T-helper 2 cell treated with Interferon-gamma antibody and Interleukin-4, amounts not matched to agents 100 ng/mL and 5 ng/mL, for 36 hours (primary cell): ENCODE measurements at regions not wholly inside any gene's neighbourhood (a gene's known extent, or its start where the extent isn't known, plus 50 kb on each side); places are given as distances from the start of the nearest gene placed in this dataset.
"Not testable (repeated sequence)": the region's sequence is repeated elsewhere in the genome, so short reads cannot be mapped to it uniquely, and the experiment has no call there.

Experiments
- intact Hi-C: fragments of 100-400 bp; cut with micrococcal nuclease; formaldehyde crosslinking; loops from one replicate; pipeline ENCODE4 v1.15.1; 2023

DNA sequence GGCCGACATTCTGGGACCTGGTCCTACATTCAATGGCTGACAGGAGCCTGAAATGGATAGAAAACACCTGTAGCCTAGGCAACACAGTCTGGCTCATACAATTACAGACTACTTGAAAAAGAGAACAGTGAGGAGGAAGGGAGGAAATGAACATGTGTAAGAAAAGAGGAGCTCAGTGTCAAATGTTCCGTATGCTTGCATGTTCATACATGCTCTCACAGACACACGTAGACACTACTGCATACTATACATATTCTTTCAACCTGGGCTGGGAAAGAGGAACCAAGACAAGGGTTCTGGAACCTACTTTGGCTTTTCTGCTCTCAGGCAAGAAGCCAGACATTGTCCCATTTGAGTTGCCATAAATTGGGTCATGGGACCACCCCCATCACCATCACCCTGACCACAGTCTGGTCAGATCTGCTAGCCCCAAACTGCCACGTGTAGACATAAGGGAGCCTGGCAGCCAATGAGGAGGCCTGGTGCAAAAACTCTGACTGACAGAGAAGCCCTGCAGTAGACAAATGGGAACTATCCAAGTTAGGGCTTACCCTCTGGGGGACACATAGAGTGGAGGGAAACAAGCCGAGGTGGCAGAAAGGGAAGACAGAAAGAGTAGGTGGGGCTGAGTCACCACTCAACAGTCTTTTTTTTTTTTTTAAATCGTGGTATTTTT lies 310.0 kb downstream of the SHQ1 start:
- intact Hi-C loops = no loop called here

DNA sequence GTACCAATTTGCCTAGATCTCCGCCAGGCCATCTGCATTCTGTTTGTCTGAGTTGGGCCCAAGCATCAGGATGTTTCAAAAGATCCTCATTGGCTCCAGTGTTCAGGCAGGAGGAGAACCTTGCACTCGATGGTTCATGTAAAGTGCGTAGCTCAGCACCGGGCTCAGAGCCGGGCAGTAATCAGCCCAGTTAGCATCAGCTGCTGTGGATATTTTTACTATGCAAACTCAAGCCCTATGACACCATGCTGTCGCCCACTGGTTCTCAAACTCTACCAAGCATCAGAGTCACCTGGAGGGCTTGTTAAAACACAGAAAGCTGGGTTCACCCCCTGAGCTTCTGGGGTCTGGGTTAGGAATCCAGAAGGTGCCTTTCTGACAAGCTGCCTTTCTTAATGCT lies 310.8 kb downstream of the SHQ1 start:
- intact Hi-C loops = no loop called here

DNA sequence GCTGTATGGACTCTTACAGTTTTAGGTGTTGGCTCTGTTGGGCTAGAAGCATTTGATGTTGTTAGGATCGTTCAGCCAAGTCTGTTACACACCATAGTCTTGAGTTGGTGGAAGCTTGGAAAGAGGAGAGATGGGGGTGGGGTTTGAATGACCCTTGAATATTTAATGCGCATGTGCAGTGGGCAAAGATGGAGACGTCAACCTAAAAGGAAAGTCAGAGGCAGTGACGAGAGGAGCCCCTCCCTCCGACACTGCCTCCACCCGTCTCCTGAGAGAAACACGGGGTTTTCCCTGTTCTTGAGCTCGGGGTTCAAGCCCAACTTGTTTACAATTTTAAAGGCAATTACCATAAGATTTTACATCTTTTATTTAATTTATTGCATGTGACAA lies 311.4 kb downstream of the SHQ1 start:
- intact Hi-C loops = no loop called here

DNA sequence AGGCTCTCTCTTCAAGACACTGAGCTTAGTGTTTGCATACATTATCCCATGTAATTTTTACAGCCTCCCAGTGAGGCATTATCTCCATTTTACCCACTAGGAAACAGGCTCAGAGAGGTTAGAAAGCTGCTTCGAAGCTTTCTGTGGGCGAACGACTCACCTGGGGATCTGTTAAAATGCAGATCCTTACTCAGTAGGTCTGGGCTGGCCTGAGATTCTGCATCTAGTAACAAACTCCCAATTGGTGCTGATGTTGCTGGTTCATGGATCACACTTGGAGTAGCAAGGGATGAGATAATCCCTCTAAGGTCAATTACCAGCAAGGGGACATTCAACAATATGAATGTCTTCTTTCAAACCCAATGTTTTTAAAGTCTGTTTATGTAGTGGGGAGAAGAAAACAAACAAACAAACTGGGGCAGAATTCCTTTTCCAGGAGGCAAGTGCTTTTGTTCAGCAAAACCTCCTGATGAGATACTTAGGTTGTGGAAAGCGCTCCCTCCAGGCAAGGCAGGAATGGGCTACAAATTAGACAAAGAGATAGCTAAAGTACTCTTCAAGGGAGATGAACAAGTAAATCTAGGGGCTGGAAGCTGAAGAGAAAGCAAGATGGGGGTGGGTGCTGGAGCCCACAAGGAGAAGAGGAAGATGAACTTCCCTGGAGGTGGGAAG lies 311.9 kb downstream of the SHQ1 start:
- intact Hi-C loops = no loop called here

GRCh38 chr3:72535772-72536171 lies 312.5 kb downstream of the SHQ1 start:
- intact Hi-C loops = no loop called here

DNA sequence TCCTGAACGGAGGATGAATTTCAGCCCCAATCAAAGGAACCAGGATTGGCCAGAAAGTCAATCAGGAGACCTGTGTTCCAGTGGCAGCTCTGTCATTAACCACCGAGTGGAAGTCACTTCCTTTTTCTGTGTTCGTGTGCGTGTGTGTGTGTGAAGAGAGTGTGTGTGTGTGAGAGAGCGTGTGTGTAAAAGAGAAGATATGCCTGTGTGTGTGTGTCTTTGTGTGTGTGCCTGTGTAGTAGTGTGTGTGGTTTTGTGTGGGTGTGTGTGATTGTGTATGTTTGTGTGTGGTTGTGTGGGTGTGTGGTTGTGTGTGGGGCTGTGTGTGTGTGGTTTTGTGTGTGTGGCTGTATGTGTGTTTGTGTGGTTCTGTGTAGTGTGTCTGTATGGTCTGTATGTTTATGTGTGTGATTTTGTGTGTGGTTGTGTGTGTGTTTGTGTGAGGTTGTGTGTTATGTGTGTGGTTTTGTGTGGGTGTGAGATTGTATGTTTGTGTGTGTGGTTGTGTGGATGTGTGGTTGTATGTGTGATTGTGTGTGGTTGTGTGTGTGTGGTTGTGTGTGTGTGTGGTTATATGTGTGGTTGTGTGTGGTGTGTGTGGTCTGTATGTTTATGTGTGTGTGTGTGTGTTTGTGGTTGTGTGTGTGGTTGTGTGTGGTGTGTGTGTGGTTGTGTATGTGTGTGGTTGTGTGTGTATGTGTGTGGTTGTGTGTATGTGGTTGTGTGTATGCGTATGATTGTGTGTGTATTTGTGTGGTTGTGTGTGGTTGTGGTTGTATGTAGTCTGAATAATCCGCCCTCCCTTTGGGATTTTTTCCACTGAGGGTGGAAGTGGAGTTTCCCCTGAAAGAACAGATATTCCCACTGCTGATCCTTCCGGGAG lies 314.4 kb downstream of the SHQ1 start:
- intact Hi-C loops = no loop called here

GRCh38 chr3:72530426-72530825 lies 317.8 kb downstream of the SHQ1 start:
- intact Hi-C loops = no loop called here

GRCh38 chr3:72529081-72529480 lies 319.2 kb downstream of the SHQ1 start:
- intact Hi-C loops = no loop called here

DNA sequence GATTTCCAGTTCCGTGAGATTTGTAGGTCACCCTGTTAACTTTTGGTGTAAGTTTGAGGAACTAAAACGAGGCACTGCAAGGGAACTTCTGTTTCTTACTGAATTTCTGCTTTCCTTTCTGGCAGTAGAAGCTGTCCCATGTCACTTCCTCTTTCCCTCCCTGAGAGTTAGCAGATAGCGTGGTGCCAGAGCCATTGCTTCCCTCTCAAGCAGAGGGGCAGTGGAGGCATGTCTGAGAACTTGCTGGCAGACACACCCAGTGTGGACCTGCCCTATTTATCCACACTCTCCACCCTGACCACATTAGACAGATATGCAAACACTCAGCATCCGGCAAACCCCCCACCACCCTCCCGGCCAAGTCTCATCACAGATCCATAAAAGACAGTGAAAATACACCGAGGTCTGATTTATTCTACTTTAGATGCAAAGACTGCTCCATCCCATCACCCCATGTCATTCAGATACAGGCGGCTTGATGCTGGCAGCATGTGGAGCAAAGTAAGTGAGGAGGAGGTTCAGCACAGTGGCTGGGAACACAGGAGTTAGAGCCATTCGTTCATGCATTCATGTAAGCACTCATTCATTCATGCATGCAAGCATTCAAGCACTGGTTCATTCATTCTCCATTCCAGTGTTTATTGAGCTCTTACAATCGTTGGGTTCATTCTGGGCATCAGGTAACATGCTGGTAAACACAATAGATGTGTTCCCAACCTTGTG lies 324.7 kb downstream of the SHQ1 start:
- intact Hi-C loops = no loop called here

DNA sequence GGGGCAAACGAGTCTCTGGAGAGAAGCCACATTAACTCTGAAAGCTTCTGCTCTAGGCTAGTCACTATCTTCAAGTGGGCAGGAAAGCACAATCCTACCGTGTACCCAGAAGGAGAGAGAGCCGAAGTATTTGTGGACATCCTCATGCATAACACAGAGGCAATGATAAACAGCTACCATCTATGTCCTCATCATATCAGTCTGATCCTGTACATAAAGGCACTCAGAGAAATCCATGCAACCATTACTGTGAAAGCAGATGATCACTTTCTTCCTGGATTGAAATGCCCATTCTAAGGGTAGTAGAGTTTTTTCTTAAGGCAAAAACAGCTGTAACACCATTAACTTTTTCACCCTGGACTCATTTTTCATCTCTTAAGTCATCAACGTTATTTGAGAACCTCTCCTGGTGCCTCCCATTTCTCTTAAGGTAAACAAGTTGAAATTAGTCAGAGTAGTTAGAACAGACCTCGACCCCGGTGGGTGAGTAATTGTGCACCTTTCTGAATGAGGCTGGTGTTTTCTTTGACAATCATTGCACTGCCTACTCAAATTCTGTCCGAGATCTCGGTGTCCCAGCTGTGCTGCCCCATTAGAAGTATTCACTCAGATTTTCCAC lies 327.4 kb downstream of the SHQ1 start:
- intact Hi-C loops = no loop called here

DNA sequence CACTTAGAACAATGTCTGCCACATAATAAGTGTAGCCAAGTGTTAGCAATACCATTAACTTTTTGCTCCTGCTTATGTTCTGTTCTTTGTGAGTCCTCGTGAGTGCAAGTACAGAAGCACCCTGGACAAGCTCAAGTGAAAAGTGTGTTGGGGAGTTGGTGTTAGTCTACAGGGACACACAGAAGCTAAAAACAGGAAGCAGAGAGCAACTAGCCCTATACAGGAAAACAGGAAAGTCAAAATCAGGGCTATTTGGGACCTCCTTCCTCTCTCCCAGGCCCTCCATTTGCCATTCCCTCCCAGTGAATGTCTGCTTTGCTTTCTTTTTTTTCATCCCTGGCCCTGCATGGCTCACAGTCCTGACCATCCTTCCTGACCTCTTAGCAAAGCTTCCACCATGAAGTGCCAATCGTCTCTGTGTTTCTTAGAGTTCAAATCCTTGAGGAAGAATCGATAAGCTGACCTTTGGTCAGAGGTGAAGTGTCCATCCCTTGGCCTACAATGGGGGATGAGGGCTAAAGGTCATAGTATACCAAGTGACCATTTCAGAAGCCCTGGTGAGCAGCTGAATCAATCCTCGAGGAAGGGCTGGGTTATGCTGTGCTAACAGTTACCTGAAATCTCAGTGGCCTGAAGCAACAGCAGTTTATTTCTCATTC lies 328.2 kb downstream of the SHQ1 start:
- intact Hi-C loops = no loop called here

- intact Hi-C loops = no loop called here
Measured at GRCh38 chr3:72517921-72518424, 330.3 kb downstream of the SHQ1 start.

DNA sequence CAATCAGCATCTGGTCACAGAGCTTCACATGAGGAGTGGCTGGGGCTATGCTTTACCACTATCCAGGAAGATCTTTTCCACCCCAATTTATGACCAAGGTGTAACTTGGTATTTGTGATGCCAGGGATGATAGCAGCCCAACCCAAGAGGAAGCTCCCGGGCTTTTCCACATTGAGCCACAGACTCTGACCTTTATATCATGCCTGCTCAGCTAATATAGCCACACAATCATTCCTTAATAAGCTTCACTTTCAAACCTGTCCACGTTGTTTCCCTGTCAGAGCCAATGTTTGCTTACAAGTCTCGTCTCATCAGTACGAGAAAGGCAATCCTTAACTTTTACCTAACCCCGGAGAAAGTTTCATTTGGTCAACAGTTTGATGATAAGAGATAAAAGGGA lies 330.9 kb downstream of the SHQ1 start:
- intact Hi-C loops = no loop called here

GRCh38 chr3:72516361-72516760 lies 331.9 kb downstream of the SHQ1 start:
- intact Hi-C loops = no loop called here

DNA sequence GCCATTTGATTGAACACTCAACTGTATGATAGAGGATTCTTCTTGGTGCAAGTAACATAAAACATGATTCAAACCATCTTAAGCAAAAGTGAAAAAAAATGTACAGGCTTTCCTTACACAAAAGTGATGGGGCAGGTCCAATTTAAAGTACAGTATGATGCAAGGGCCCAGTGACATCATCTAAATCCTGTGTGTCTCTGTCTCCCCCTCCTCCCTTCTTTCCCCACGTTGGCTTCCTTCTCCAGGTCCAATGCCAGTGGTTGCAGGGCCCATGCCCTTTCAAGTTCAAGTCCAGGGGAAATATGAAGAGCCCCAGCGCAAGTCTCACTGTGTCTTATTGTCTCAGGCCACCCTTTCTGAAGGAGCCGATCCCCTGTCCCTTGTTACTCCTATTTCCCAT lies 332.3 kb downstream of the SHQ1 start:
- intact Hi-C loops = no loop called here

GRCh38 chr3:72515281-72515680 lies 333.0 kb downstream of the SHQ1 start:
- intact Hi-C loops = no loop called here

- intact Hi-C loops = no loop called here
Measured at GRCh38 chr3:72510247-72510646, 338.0 kb downstream of the SHQ1 start.

GRCh38 chr3:72505539-72506405 lies 342.5 kb downstream of the SHQ1 start:
- intact Hi-C loops = no loop called here

DNA sequence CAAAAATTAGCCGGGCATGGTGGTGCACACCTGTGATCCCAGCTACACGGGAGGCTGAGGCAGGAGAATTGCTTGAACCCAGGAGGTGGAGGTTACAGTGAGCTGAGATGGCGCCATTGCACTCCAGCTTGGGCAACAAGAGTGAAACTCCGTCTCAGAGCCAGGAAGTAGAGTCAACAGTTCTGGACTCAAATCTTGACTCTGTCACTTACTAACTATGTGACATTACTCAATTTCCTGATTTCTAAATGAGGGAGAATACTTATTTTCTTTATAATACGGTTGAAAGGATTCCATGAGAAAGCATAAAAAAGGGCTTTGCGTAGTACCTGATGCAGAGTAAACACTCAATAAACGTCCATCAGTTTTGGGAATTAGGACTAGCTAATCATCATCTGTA lies 350.7 kb downstream of the SHQ1 start:
- intact Hi-C loops = not testable (repeated sequence)
